ENCODE measurements at regions not wholly inside any gene's neighbourhood (a gene's known extent, or its start where the extent isn't known, plus 50 kb on each side); places are given as distances from the start of the nearest gene placed in this dataset.
"Not testable (repeated sequence)": the region's sequence is repeated elsewhere in the genome, so short reads cannot be mapped to it uniquely, and the experiment has no call there.

DNA sequence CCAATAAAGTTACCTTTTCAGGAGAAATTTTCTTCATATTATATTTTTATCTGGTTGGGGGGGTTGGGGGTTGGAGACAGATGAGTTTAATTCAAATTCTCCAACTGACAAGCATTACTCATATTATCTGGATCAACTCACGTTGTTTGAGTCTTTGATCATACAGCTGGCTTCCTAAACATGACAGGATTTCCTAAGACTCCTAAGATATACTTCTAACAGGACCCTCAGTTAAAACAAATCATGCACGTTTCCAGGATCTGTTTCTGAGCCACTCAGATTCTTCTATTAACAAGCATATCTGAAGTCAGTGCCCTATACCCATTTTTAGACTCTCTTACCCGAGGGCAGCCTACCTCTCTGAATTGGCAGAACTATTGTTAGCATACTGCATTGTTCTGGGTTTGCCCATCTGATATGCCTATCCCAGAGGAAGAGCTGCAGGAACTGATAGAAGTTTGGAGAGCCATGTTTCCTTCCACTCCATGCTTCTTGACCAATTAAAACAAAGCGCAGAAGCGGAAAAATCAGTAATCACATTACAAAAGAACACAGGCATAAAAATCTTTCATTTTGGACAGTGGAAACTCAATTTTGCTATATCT is 653.9 kb downstream of the LTN1 start:
- no peak for DNase-seq

DNA sequence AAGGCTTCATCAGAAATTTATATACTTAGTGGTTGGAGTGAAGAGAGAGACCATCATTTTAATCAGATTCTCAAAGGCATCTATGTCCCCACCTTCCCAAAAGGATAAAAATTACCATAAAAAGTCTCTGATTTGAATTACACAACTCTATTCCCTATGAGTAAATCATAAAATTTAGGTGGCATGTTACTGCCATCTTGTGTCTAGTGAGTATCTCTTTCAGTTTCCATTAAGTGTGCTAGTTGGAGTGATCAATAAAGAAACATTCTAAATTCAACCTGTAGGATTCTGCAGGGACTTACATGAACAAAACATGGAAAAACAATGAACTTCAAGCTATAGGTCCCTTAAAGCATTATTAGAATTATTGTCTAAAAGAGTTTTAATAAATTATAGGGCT is 655.4 kb downstream of the LTN1 start:
- peak; percentile 78 for DNase-seq

DNA sequence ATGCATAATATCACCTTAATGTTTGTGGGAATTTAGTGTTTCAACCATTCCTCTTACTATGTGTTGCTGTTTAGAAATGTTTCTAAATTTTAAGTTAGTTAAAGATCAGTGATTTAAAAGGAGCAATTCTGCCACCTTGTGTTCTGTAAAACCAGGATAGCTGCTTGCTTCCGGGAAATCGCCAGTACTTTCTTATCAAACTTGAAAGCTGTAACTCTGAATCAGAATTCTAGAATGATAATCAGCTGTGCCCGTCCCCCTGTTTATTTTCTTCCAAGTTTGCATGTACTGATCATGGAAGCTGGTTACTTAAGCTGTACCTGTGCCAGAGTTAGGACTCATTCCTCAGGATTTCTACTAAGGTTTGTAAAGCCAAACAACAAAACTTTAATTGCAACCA is 656.4 kb downstream of the LTN1 start:
- DNase-seq = peak; percentile 83

DNA sequence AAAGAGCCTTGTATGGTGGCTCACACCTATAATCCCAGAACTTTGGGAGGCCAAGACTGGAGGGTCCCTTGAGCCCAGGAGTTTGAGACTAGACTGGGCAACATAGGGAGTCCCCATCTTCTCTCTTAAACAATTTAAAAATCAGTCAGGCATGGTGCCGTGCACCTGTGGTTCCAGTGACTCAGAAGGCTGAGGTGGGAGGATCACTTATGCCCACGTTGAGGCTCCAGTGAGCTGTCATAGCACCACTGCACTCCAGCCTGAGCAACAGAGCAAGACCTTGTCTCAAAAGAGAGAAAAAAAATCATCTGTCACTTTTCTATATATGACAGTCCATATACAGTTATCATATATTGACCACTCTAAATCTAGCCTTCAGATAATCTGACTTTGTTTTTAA is 658.3 kb downstream of the LTN1 start:
- DNase-seq = no peak

DNA sequence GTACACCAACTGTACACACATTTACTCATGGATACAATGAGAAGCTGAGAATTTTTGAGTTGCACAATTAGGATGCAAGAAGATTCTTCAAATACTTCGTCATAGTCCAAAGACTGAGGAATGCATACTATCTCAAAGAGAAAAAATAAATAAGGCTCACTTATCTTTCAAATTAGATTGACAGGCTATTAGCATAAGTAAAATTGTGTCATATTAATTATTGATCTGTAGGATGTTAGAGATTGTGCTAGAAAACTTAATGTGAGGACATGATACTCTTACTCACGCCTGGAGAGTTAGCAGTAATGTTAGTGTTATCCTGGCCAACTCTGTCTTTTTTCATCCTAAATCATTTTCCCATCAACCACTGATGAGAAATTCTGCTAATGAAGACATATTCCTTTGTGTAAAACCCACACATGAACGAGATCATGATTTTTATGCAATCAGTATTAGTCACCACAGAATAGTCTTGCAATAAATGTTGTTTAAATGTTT is 659.0 kb downstream of the LTN1 start:
- DNase-seq = no peak

DNA sequence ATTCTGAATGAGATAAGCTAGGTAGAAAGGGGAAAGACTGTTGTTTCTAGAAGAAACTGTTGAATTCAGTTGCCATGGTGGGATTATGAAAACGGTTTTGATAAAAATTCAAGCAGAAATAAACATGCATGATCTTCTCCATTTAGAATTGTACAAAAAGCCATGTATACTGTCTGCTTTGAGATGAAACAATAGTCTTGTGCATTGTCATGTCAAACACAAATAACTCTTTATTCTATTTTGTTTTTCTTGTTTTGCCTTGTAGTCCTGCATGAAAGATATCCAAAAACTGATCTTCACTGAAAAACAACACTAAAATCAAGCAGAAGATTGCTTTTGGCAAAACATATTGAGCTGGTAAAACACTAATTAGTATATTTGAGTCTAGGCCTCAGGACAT is 659.9 kb downstream of the LTN1 start:
- no peak for DNase-seq

DNA sequence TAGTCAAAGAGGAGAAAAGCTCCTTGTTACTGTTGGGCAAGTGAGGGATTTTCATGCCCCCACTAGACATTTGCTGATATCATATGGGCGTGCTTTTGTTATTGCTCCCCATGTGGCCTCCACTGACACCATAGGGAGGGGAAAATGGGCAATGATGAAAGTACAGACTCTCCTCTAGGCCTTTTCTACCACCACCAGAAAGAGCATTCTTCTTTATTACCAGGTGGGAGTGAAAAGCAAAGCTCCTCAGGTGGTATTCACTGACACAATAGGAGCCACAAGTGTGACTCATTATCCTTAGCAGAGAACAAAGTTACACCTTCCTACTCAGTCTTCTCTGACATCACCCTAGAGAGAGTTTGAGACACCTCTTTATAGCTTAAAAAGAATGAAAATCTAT is 667.1 kb downstream of the LTN1 start:
- DNase-seq = no peak

DNA sequence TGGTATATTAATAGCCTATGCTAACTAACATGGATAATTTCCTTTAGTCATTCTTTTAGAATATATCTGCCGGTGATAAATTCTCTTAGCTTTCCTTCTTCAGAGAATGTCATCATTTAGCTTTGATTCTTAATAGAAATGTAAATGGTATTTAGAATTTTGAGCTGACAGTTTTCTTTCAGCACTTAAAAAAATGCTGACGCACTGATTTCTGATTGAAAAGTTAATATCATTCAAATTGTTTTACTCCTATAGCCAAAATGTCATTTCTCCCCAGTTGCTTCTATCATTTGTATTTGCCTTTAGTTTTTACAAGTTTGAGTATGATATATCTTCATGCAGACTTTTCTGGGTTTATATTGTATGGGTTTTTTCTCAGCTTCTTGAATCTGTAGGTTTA is 668.0 kb downstream of the LTN1 start:
- DNase-seq = no peak

DNA sequence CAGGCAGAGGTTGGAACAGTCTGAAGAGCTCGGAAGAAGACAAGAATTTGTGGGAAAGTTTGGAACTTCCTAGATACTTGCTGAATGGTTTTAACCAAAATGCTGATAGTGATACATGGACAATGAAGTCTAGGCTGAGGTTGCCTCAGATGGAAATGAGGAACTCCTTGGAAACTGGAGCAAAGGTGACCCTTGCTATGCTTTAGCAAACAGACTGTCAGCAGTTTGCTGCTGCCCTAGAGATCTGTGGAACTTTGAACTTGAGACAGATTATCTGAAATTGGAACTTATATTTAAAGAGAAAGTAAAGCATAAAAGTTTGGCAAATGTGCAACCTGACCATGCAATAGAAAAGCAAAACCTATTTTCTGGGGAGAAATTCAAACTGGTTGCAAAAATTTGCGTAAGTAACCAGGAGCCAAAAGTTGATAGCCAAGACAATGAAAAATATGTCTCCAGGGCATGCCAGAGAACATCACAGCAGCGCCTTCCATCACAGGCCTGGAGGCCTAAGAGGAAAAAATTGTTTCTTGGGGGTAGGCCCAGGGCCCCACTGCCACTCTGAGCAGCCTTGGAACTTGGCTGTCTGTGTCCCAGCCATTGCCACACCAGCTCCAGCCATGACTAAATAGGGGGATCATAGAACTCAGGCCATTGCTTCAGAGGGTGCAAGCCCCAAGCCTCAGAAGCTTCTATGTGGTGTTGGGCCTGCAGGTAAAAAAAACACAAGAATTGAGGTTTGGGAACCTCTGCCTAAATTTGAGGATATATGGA is 675.3 kb downstream of the LTN1 start:
- no peak for DNase-seq

DNA sequence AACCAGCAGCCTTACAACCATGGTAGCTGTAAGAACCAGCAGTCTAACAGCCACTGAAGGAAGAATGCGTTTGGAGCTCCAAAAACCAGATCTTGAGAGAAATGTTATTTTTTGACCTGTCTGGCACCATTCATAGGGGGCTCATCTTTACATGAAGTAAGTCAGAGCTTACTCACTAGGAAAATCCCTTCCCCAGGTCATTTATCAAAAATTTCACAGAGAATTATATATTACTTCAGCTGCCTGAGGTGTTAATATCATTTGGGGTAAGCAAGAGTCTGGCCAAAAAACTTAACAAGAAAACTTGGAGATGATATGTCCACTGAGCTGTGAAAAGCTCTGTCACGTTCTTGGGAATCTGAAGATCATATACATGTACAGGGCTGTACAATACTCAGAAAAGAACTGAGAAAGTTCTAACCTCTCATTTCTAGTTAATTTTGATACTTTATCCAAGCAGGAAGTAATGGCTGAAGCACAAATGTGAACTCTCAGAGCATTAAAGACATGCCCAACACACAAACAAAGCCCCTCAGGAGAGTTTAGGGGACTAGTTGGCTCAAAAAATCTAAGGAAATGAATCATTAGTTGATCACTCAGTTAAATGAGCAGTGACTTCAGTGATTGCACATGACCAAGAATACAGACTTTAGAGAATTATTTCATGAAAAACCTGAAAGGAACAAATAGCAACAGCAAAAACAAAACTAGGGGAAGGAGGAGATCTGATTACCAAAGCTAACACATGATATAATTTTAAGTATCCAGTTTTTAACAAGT is 681.1 kb downstream of the LTN1 start:
- DNase-seq = no peak

DNA sequence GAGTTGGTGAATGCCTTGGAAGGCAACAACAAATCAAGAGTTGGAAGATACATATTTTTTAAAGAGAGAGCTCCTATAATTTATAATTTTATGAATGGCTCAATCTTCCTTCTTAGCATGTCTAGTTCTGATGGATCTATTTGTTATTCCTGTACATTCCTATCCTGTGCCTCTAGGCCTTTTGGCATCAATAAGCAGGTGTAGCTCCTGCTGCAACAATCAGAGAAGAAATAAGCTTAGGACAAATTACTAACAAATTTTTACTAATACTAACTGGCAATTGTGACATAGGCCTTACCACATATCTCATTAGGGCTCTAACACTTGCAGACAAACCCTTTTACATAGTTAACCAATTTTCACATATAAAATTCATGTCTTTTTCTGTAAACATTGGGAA is 682.0 kb downstream of the LTN1 start:
- no peak for DNase-seq

DNA sequence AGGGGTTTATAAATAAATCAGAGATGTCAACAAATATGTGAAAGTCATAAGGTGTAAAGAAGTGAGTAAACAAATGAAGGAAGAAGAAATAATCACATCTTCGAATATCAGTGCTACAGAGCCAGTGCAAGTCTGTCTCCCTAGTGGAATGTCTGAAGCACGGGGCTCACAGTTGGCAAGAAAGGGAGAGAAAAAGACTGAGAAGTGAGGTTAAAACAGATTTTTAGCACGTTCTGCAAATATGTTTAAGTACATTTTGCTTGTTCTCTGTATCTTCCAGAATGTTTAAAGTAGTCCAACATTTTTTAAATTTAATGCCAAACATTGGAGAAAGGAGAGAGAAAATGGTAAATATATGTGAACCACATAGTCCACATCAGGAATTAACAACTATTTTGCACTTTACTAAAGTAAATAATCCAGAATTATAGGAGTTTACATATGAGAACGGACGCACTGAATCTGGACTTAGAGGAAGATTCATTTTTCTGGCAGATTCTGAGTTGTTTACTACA is 682.4 kb downstream of the LTN1 start:
- DNase-seq = peak; percentile 30

DNA sequence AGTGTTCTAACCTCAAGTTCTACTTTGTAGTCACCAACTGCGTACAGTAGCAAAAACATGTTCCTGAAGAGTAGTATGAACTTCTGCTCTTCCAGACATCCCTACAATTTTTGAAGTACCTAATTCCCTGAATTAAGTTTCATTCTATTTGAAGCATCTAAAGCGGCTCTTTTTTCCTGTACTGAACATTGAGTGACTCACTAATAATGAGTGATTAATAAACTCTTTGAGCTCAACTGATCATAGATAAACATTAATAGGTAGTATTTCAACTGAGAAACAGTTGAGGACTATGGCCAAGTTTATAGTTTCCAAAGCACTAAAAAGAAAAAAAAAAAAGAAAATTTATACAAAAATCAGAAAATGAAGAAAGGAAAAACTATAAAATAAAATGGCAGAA is 683.1 kb downstream of the LTN1 start:
- DNase-seq = no peak

DNA sequence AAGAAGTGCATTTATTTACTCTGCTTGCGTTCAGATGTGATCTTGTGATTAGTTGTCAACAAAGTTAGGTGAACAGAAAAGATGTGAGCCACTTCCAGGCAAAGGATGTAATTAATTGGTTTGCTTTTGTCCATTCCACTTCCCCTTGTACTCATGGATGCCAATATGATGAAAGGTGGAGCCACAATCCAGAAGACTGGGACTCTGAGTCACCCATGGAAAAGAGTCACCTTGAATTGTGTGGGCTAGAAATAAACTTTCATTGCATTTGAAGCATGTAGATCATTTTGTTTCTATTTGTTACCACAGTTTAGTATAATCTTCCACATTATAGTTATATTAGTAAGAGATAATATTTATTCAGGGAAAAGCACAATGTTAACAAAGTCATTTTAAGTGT is 684.2 kb downstream of the LTN1 start:
- no peak for DNase-seq

DNA sequence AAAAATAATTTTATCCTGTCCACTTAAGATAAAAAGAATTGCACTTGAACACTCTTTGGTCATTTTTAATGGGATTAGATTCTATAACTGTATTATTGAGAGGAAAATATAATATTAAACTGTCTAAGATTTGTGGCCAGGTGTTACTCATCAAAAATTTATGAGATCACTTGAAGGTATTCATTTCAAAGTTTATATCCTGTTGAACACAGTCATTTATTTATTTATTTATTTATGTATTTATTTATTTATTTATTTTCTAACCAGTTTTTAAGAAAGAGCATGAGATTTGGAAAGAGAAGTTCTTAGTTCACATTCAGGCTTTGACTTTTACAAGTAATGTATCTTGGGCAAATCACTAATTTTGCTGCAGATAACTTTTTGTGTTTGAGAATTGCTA is 692.7 kb downstream of the LTN1 start:
- DNase-seq = no peak

DNA sequence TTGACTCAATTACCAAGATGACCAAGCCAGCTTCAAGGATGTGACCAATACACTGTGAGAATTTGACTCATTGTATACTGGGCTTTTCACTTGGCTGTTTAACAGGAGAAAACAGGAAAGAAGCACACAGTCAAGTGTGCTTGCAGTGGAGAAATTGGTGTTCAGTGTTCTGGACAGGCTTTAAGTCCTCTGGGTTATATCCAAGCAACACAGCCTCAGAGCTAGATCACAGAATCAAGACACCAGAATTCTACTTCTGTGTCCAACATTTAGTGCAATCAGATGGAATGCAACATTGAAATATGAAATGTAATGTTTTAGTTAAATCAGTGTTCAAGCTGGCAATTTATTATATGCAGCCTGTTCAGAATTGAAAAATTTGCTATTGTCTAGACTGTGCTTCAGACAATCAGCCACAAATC is 694.4 kb downstream of the LTN1 start:
- peak; percentile 14 for DNase-seq

DNA sequence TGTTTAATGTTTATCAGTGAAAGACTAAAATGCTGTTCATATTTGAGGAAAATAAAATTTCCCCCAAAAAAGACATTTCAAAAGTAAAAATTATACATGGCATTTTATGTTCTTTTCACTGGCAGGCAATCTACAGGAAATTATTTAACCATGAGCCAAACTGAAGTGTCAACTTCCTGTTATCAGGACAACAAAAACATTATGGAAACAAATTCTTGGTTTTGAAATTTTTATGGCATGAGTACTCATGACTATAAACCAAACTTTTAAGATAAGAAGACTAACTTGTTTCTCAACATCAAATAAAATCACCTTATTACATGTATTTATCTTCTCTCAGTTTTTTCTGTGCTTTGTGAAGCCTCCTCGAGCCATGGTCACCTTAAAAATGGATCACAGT is 698.6 kb downstream of the LTN1 start:
- DNase-seq = no peak

DNA sequence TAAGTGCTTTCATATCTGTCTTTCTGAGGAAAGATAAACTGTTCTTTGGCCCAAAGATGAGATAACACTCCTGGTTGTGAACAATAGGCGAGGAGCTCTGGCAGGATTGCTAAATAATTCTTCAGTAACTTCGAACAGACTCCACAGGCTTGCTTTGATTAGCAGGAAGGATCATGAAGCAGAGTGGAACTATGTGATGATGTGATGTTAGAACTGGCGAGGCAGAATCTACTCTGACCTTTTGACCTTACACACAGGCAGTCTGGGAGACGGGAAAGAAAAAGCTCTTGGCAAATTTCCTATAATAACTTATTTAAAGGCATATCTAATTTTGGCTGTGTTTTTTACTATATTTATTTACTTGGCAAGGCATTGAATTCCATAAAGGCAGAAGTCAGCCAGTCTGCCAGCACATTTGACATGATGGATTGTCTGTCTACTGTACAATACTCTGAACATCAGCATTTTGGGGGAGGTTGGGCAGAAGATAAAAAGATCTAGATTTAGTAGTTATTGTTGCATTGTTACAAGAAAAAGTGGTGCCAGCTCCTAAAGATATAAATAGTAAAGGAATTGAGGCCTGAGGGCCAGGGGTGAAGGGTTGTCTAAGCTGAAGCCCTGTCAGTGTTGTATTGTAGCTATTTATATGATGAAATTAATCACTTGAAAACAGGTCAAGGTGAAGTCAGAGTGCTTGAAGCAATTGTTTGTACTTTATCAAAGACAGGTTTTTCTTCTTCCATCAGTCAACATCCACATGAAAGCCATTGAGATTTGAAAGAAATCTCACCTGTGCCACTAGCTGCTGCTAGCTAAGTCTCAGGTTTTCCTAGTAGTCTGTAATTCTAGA is 708.8 kb downstream of the LTN1 start:
- peak; percentile 43 for DNase-seq

DNA sequence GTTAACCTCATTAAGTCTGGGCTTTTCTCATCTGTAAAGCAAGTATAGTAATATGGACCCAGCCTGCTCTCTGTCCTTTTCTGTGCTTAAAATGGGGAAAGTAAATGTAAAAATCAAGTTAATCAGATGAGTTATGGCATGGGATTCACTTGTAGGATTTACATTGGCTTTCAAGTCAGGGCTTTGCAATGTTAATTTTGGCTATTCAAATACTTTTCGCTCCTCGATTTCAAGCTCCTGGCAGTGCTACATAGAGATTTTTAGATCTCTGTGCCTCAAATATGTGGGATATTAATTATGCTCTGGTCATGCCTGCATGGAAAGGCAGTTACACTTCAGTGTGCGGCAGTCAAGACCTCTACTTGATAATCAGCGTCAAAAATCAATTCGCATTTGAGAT is 709.8 kb downstream of the LTN1 start:
- peak; percentile 18 for DNase-seq

DNA sequence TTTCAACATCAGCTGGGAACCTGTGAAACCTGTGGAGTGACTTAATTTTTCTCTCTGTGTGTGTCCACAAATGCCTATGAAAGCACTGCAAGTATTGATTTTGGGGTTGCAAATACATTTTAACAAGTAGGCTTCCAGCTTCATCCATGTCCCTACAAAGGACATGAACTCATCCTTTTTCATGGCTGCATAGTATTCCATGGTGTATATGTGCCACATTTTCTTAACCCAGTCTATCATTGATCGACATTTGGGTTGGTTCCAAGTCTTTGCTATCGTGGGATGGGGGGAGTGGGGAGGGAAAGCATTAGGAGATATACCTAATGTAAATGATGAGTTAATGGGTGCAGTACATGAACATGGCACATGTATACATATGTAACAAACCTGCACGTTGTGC is 711.3 kb downstream of the LTN1 start:
- DNase-seq = not testable (repeated sequence)

DNA sequence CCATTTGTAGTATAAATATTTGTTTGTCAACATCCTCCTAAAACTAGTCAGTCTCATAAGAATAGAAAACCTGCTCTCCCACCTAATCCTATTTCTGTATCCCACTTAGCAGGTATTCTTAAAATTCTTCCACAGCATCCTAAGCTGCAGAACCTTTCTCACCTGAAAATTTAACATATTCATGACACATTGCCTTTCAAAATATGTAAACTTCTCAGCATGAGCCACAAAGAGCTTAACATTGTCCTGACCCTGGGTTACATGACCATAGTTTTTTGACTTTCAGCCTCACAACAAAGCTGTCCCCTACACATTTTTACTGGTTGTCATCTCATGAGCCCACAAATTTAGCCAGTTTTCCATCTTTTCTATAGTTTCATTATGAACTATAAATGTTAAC is 712.1 kb downstream of the LTN1 start:
- DNase-seq = no peak

DNA sequence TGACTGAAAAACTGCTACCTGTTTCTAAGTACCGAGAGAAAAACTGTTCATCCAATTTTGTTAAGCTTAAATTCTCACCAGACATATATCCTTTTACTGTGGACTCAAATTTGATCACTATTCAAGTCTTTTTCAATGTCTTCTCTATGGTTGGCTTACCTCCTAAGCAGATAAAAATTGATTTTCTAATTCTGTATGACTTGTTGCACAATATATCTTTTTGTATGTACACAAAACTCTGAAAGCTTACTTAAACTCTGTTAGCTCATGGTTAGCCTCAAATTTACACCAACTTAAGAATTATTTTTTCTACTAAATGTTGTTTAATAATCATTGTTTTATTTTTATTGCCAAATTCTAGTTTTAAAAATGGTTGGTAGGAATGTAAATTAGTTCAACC is 715.4 kb downstream of the LTN1 start:
- DNase-seq = no peak
